ENCODE measurements at regions not wholly inside any gene's neighbourhood (a gene's known extent, or its start where the extent isn't known, plus 50 kb on each side); places are given as distances from the start of the nearest gene placed in this dataset.

- TF ChIP-seq POLR2A (IDR thresholded peaks at IDR 0.05) (no peak), POLR2AphosphoS5 (IDR thresholded peaks at IDR 0.05; ENCODE audit: insufficient read depth in 1 of 2, low read depth in 1 of 2) (no peak), CTCF (IDR thresholded peaks at IDR 0.05) (no peak)
- Histone ChIP-seq H3K4me3 (no peak overlapping the region), H3K4me1 (no peaks in the 10 kb centered on the region), H3K27ac (no peak overlapping the region), H3K27me3 (no peaks in the 10 kb centered on the region), H3K9me3 (no peaks in the 10 kb centered on the region), H3K36me3 (no peaks in the 10 kb centered on the region)
- DNase-seq (ENCODE audit: extremely low spot score in 2 of 2) = no peak
- intact Hi-C loops (cut with DNase I) = no loop called here
Measured at GRCh38 chr3:25094932-25095685, 333.0 kb upstream of the RARB start.

DNA sequence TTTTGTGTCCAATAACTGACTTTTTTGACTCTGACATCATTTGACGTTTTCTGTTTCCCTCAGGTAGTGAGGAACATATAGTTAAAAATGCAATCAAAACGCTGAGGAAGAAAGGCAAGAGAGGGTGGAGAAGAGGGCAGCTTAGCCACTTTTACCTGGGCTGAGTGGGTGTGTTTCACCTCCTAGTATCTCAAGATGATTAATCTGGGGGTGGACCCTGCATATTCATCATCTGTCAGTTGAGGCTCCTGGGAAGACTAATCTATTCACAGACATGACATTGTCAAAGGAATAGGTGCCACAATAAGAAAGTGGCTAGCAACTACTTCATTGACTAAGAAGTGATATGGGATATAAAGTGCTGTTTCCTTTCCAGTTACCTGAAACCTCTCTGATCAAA lies 331.5 kb upstream of the RARB start:
- no peak overlapping the region for H3K4me3 ChIP-seq
- no peaks in the 10 kb centered on the region for H3K36me3 ChIP-seq
- TF ChIP-seq POLR2AphosphoS5 (IDR thresholded peaks at IDR 0.05; ENCODE audit: insufficient read depth in 1 of 2, low read depth in 1 of 2) (no peak), POLR2A (IDR thresholded peaks at IDR 0.05) (no peak), CTCF (IDR thresholded peaks at IDR 0.05) (no peak)
- no peaks in the 10 kb centered on the region for H3K4me1 ChIP-seq
- H3K9me3 ChIP-seq = no peaks in the 10 kb centered on the region
- DNase-seq (ENCODE audit: extremely low spot score in 2 of 2) = no peak
- H3K27ac ChIP-seq = no peak overlapping the region
- no peaks in the 10 kb centered on the region for H3K27me3 ChIP-seq
- intact Hi-C loops (cut with DNase I) = no loop called here

DNA sequence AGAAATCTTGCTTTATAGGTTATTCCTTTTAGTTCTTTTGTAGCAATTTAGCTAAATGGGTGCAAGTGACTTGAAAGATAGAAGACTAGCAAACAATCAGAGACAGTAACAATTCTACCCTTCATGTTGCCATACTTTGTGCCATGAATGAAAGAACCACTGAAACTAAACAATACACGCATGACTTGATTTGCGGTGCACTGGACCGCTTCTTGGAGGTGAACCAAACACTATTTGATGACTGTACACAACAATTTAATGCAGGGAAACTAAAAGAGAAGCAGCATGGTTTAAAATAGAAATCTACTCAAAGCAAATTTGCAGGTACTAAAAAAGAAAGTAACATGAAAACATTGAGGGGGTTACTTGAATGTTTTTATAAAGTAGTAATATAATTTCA lies 331.0 kb upstream of the RARB start:
- intact Hi-C loops (cut with DNase I) = no loop called here
- H3K27me3 ChIP-seq = no peaks in the 10 kb centered on the region
- no peak overlapping the region for H3K4me3 ChIP-seq
- no peak for DNase-seq (ENCODE audit: extremely low spot score in 2 of 2)
- no peaks in the 10 kb centered on the region for H3K4me1 ChIP-seq
- no peaks in the 10 kb centered on the region for H3K36me3 ChIP-seq
- no peak for TF ChIP-seq POLR2A (IDR thresholded peaks at IDR 0.05)
- no peak for TF ChIP-seq POLR2AphosphoS5 (IDR thresholded peaks at IDR 0.05; ENCODE audit: insufficient read depth in 1 of 2, low read depth in 1 of 2)
- TF ChIP-seq CTCF (IDR thresholded peaks at IDR 0.05) = no peak
- H3K27ac ChIP-seq = no peak overlapping the region
- H3K9me3 ChIP-seq = no peaks in the 10 kb centered on the region

DNA sequence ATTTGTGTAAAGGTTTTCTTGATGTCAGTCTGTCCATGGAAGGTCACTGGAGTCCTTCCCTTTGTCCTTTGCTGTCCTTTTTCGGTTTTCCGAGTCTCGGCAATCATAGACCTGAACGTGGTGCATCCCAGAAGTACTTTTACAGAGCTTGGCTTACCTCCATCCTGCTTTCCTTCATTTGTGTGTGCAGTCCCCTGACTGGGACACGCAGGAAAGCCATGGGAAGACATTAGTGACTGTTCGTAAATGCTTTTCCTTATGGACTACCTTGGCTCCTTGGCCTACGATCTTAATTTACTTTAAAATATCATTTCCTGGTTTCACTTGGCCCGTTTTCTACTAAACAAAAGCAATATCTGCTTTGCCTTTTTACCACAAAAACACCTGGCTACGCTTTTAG lies 328.4 kb upstream of the RARB start:
- H3K9me3 ChIP-seq = no peaks in the 10 kb centered on the region
- no peak overlapping the region for H3K4me3 ChIP-seq
- H3K27ac ChIP-seq = no peak overlapping the region
- intact Hi-C loops (cut with DNase I) = no loop called here
- no peaks in the 10 kb centered on the region for H3K36me3 ChIP-seq
- TF ChIP-seq POLR2A (IDR thresholded peaks at IDR 0.05) (no peak), POLR2AphosphoS5 (IDR thresholded peaks at IDR 0.05; ENCODE audit: insufficient read depth in 1 of 2, low read depth in 1 of 2) (no peak), CTCF (IDR thresholded peaks at IDR 0.05) (no peak)
- no peaks in the 10 kb centered on the region for H3K4me1 ChIP-seq
- no peak for DNase-seq (ENCODE audit: extremely low spot score in 2 of 2)
- H3K27me3 ChIP-seq = no peaks in the 10 kb centered on the region

GRCh38 chr3:25103391-25103790 lies 324.7 kb upstream of the RARB start:
- H3K4me1 ChIP-seq = no peaks in the 10 kb centered on the region
- no peak overlapping the region for H3K4me3 ChIP-seq
- no peaks in the 10 kb centered on the region for H3K9me3 ChIP-seq
- no peaks in the 10 kb centered on the region for H3K36me3 ChIP-seq
- H3K27me3 ChIP-seq = no peaks in the 10 kb centered on the region
- TF ChIP-seq POLR2AphosphoS5 (IDR thresholded peaks at IDR 0.05; ENCODE audit: insufficient read depth in 1 of 2, low read depth in 1 of 2) (no peak), CTCF (IDR thresholded peaks at IDR 0.05) (no peak), POLR2A (IDR thresholded peaks at IDR 0.05) (no peak)
- intact Hi-C loops (cut with DNase I) = no loop called here
- H3K27ac ChIP-seq = no peak overlapping the region
- DNase-seq (ENCODE audit: extremely low spot score in 2 of 2) = no peak
